ENCODE measurements at regions not wholly inside any gene's neighbourhood (a gene's known extent, or its start where the extent isn't known, plus 50 kb on each side); places are given as distances from the start of the nearest gene placed in this dataset.
"Not testable (repeated sequence)": the region's sequence is repeated elsewhere in the genome, so short reads cannot be mapped to it uniquely, and the experiment has no call there.

DNA sequence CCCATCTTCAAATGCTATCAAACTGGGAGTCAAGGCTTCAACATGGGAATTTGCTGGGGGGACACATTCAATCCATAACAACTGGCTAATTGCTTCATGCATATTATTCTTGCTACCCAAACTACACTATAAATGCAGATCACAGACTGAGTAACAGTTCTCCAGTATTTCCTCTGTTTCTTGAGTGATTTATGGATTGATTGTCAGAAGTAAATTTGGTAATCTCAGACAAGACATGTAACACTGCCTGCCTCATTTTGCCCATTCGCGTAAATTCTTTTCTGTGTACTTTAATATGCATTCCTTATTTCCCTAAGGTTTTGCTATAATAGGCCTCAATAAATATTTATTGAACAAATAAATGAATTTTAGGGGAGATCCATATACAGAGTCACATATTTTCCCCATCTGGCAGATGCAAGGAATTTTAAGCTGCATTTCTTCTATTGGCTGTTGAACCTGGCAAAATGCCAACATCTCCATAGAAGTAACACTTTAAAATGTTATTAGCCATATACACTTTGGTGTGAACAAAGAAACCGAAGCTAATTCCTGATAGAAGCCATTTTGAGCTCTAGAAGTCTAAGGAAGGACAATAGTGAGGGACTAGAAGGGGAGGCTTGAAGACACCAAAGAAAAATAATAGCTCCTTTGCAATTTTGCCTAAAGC is 98.2 kb downstream of the QRSL1 start:
- no peak overlapping the region for H3K27ac Mint-ChIP-seq (ENCODE audit: unreplicated experiment)
- no peak overlapping the region for H3K4me3 Mint-ChIP-seq (ENCODE audit: unreplicated experiment)
- no peaks in the 10 kb centered on the region; the same call in 1 of the 2 replicates for H3K36me3 ChIP-seq (ENCODE audit: control insufficient read depth, insufficient read depth, low read length)
- peaks cover 10% of the 10 kb centered on the region for H3K4me1 Mint-ChIP-seq (ENCODE audit: low read depth, unreplicated experiment)
- ChIA-PET CTCF (no interaction called here), POLR2A (no interaction called here)
- H3K9me3 ChIP-seq: no peaks in the 10 kb centered on the region
- H3K9me3 Mint-ChIP-seq (ENCODE audit: unreplicated experiment): no peaks in the 10 kb centered on the region
- H3K27me3 Mint-ChIP-seq (ENCODE audit: insufficient read depth, unreplicated experiment): no peaks in the 10 kb centered on the region
- TF ChIP-seq, protein P1, sequence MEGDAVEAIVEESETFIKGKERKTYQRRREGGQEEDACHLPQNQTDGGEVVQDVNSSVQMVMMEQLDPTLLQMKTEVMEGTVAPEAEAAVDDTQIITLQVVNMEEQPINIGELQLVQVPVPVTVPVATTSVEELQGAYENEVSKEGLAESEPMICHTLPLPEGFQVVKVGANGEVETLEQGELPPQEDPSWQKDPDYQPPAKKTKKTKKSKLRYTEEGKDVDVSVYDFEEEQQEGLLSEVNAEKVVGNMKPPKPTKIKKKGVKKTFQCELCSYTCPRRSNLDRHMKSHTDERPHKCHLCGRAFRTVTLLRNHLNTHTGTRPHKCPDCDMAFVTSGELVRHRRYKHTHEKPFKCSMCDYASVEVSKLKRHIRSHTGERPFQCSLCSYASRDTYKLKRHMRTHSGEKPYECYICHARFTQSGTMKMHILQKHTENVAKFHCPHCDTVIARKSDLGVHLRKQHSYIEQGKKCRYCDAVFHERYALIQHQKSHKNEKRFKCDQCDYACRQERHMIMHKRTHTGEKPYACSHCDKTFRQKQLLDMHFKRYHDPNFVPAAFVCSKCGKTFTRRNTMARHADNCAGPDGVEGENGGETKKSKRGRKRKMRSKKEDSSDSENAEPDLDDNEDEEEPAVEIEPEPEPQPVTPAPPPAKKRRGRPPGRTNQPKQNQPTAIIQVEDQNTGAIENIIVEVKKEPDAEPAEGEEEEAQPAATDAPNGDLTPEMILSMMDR (IDR thresholded peaks at IDR 0.05; ENCODE audit: insufficient read depth in 1 of 2, low read depth in 1 of 2, low read length in 1 of 2, severe bottlenecking in 1 of 2, unreplicated experiment in 1 of 2): no peak
- H3K36me3 Mint-ChIP-seq (ENCODE audit: insufficient read depth, unreplicated experiment): peaks cover 5% of the 10 kb centered on the region
- intact Hi-C loops (cut with micrococcal nuclease; ENCODE audit: unreplicated experiment): no loop called here
- BruUV-seq (replicated peaks): no TSS peak
- no peak overlapping the region for H3K4me3 ChIP-seq (ENCODE audit: low read depth, low read length)
- DNase-seq: no peak
- no peaks in the 10 kb centered on the region for H3K27me3 ChIP-seq (replicated peaks; ENCODE audit: control insufficient read depth, insufficient read depth, low read length)
- H3K4me1 ChIP-seq: no peaks in the 10 kb centered on the region

- Histone ChIP-seq H3K4me3 (ENCODE audit: low read depth, low read length) (no peak overlapping the region), H3K4me1 (no peaks in the 10 kb centered on the region), H3K36me3 (ENCODE audit: control insufficient read depth, insufficient read depth, low read length) (no peaks in the 10 kb centered on the region), H3K9me3 (no peaks in the 10 kb centered on the region), H3K27me3 (replicated peaks; ENCODE audit: control insufficient read depth, insufficient read depth, low read length) (no peaks in the 10 kb centered on the region)
- Mint-ChIP-seq H3K4me1 (ENCODE audit: low read depth, unreplicated experiment) (no peaks in the 10 kb centered on the region), H3K9me3 (ENCODE audit: unreplicated experiment) (no peaks in the 10 kb centered on the region), H3K36me3 (ENCODE audit: insufficient read depth, unreplicated experiment) (peaks cover 5% of the 10 kb centered on the region), H3K4me3 (ENCODE audit: unreplicated experiment) (no peak overlapping the region), H3K27ac (ENCODE audit: unreplicated experiment) (no peak overlapping the region), H3K27me3 (ENCODE audit: insufficient read depth, unreplicated experiment) (no peaks in the 10 kb centered on the region)
- POLR2A ChIA-PET: no interaction called here
- TF ChIP-seq, protein P1 (IDR thresholded peaks at IDR 0.05; ENCODE audit: insufficient read depth in 1 of 2, low read depth in 1 of 2, low read length in 1 of 2, severe bottlenecking in 1 of 2, unreplicated experiment in 1 of 2): no peak
- intact Hi-C loops (cut with micrococcal nuclease; ENCODE audit: unreplicated experiment): no loop called here
- no TSS peak for BruUV-seq (replicated peaks)
- CTCF ChIA-PET: no interaction called here
- DNase-seq: no peak
Observed at GRCh38 chr6:106724848-106725247, 95.5 kb downstream of the QRSL1 start.

DNA sequence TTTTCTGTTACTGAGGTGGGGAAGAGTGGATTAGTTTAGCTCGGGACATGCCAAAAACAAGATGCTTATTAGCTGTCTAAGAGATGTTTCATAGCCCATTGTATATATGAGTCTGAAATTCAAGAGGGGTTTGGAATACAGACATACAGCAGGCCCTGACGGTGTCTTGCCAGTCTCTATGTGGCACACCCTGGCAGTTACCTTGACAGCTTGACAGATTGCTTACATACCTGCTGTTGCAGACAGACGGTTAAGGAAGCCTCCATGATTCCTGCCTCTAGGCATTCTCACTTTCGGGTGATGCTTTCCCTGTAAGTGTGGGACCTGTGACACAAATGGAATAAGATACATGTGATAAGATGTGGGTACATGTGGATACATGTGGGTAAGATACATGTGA is 95.0 kb downstream of the QRSL1 start:
- H3K9me3 ChIP-seq: no peaks in the 10 kb centered on the region
- no peaks in the 10 kb centered on the region for H3K4me1 ChIP-seq
- H3K27me3 ChIP-seq (replicated peaks; ENCODE audit: control insufficient read depth, insufficient read depth, low read length): no peaks in the 10 kb centered on the region
- Mint-ChIP-seq H3K4me1 (ENCODE audit: low read depth, unreplicated experiment) (no peaks in the 10 kb centered on the region), H3K9me3 (ENCODE audit: unreplicated experiment) (no peaks in the 10 kb centered on the region), H3K36me3 (ENCODE audit: insufficient read depth, unreplicated experiment) (peaks cover 5% of the 10 kb centered on the region), H3K27me3 (ENCODE audit: insufficient read depth, unreplicated experiment) (no peaks in the 10 kb centered on the region), H3K27ac (ENCODE audit: unreplicated experiment) (no peak overlapping the region), H3K4me3 (ENCODE audit: unreplicated experiment) (no peak overlapping the region)
- TF ChIP-seq, protein P1 (IDR thresholded peaks at IDR 0.05; ENCODE audit: insufficient read depth in 1 of 2, low read depth in 1 of 2, low read length in 1 of 2, severe bottlenecking in 1 of 2, unreplicated experiment in 1 of 2): no peak
- DNase-seq: no peak
- no peak overlapping the region for H3K4me3 ChIP-seq (ENCODE audit: low read depth, low read length)
- intact Hi-C loops (cut with micrococcal nuclease; ENCODE audit: unreplicated experiment): no loop called here
- BruUV-seq (replicated peaks): no TSS peak
- CTCF ChIA-PET: no interaction called here
- POLR2A ChIA-PET: no interaction called here
- H3K36me3 ChIP-seq (ENCODE audit: control insufficient read depth, insufficient read depth, low read length): no peaks in the 10 kb centered on the region

- H3K4me3 Mint-ChIP-seq (ENCODE audit: unreplicated experiment); H3K27me3 Mint-ChIP-seq (ENCODE audit: insufficient read depth, unreplicated experiment); H3K36me3 ChIP-seq (ENCODE audit: control insufficient read depth, insufficient read depth, low read length); BruUV-seq (replicated peaks); H3K4me1 ChIP-seq; H3K27ac Mint-ChIP-seq (ENCODE audit: unreplicated experiment); POLR2A ChIA-PET; DNase-seq; H3K27me3 ChIP-seq (replicated peaks; ENCODE audit: control insufficient read depth, insufficient read depth, low read length); H3K4me3 ChIP-seq (ENCODE audit: low read depth, low read length); H3K4me1 Mint-ChIP-seq (ENCODE audit: low read depth, unreplicated experiment); intact Hi-C loops (cut with micrococcal nuclease; ENCODE audit: unreplicated experiment); H3K9me3 Mint-ChIP-seq (ENCODE audit: unreplicated experiment); H3K36me3 Mint-ChIP-seq (ENCODE audit: insufficient read depth, unreplicated experiment); CTCF ChIA-PET; H3K9me3 ChIP-seq: not testable (repeated sequence)
Observed at GRCh38 chr6:106723419-106723818, 94.0 kb downstream of the QRSL1 start.

DNA sequence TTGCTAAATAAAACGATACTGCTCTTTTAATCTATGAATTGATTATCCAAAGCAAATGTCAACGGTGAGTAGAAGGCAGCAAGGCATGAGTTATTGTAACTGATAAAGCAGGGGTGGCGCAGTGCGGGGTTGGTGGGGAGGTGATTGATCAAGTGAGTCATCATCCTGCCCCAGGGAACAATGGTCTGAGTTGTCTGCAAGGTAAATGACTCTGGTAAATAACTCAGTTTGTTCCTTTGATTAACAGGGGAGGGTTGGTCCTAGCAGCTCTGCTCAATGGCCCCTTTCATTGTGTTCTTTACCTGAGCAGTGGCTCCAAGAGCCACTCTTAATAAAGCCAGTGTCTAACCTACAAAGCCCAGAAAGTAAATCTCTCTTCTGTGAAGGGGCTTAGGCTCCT is 91.8 kb downstream of the QRSL1 start:
- intact Hi-C loops (cut with micrococcal nuclease; ENCODE audit: unreplicated experiment); H3K27ac Mint-ChIP-seq (ENCODE audit: unreplicated experiment); H3K4me3 ChIP-seq (ENCODE audit: low read depth, low read length); POLR2A ChIA-PET; H3K4me3 Mint-ChIP-seq (ENCODE audit: unreplicated experiment); H3K4me1 Mint-ChIP-seq (ENCODE audit: low read depth, unreplicated experiment); H3K4me1 ChIP-seq; H3K36me3 Mint-ChIP-seq (ENCODE audit: insufficient read depth, unreplicated experiment); H3K9me3 Mint-ChIP-seq (ENCODE audit: unreplicated experiment); H3K27me3 ChIP-seq (replicated peaks; ENCODE audit: control insufficient read depth, insufficient read depth, low read length); DNase-seq; BruUV-seq (replicated peaks); H3K27me3 Mint-ChIP-seq (ENCODE audit: insufficient read depth, unreplicated experiment); H3K9me3 ChIP-seq; CTCF ChIA-PET; H3K36me3 ChIP-seq (ENCODE audit: control insufficient read depth, insufficient read depth, low read length): not testable (repeated sequence)

All from Caco-2 (cell line).